ENCODE measurements at regions not wholly inside any gene's neighbourhood (a gene's known extent, or its start where the extent isn't known, plus 50 kb on each side); places are given as distances from the start of the nearest gene placed in this dataset.

- TF ChIP-seq CTCF (IDR thresholded peaks at IDR 0.05) (no peak), TCF7L2 (IDR thresholded peaks at IDR 0.05; ENCODE audit: low read depth, low read length) (no peak)
Measured at GRCh38 chr12:116421785-116422538, 137.2 kb upstream of the MAP1LC3B2 start.

Measured in Panc1 (cell line).